IMR-90 (cell line): ENCODE measurements at regions not wholly inside any gene's neighbourhood (a gene's known extent, or its start where the extent isn't known, plus 50 kb on each side); places are given as distances from the start of the nearest gene placed in this dataset.
A peak's percentile ranks its signal among the peaks of the same experiment; 100 is the strongest.

ENCODE experiments used
- ATAC-seq: fragments of 200-7000 bp; cut with Tn5 transposase; 2 replicates; pipeline ENCODE4 v1.9.1; 2020; ENCODE audit warnings: low read depth, mild to moderate bottlenecking, moderate library complexity
- BruUV-seq: library from RNA; stranded (reverse); fragments of 400-500 nt; replicated peaks from 2 replicates; lab custom pipeline; 2021; lab: Mats Ljungman, UMichigan
- CTCF ChIA-PET: fragments of 300-600 bp; formaldehyde crosslinking; extraction: SDS; loops from one replicate; lab custom pipeline; 2021; ENCODE audit warnings: antibody characterized with exemption; lab: Yijun Ruan, JAX
- POLR2A ChIA-PET: fragments of 300-600 bp; sonication (Branson Sonifier 250); formaldehyde crosslinking; loops from one replicate; lab custom pipeline; 2022; ENCODE audit warnings: antibody characterized with exemption; ENCODE audit not compliant: unreplicated experiment; lab: Charles Lee
- DNase-seq: peaks from one replicate; pipeline ENCODE4 v3.0.0; 2013
- H2AFZ ChIP-seq: replicated peaks from 2 replicates; pipeline ENCODE3; 2013; ENCODE audit warnings: low read length, mild to moderate bottlenecking; ENCODE audit not compliant: poor library complexity
- H2AK5ac ChIP-seq: 2 replicates; pipeline ENCODE4 v1.6.1; 2013; ENCODE audit warnings: low read depth, low read length, inconsistent platforms
- H2AK9ac ChIP-seq: replicated peaks from 2 replicates; pipeline ENCODE3; 2013; ENCODE audit warnings: mild to moderate bottlenecking, low read depth, low read length, moderate library complexity; ENCODE audit not compliant: poor library complexity
- H2BK120ac ChIP-seq: 2 replicates; pipeline ENCODE4 v1.6.1; 2013; ENCODE audit warnings: low read depth, low read length, inconsistent platforms
- H2BK15ac ChIP-seq: 3 replicates; pipeline ENCODE4 v1.6.1; 2013; ENCODE audit warnings: low read depth, low read length, inconsistent platforms
- H2BK20ac ChIP-seq: 2 replicates; pipeline ENCODE4 v1.6.1; 2013; ENCODE audit warnings: low read depth, mild to moderate bottlenecking, inconsistent platforms, low read length, moderate library complexity
- H2BK5ac ChIP-seq: 2 replicates; pipeline ENCODE4 v1.6.1; 2013; ENCODE audit warnings: mild to moderate bottlenecking, low read depth, low read length, inconsistent platforms; ENCODE audit not compliant: poor library complexity, severe bottlenecking
- H3K14ac ChIP-seq: replicated peaks from 2 replicates; pipeline ENCODE4 v1.6.1; 2013; ENCODE audit warnings: low read depth, low read length, inconsistent platforms
- H3K18ac ChIP-seq: 2 replicates; pipeline ENCODE4 v1.6.1; 2013; ENCODE audit warnings: low read depth, low read length, control low read depth
- H3K23ac ChIP-seq: 2 replicates; pipeline ENCODE4 v1.6.1; 2013; ENCODE audit warnings: low read depth, low read length, inconsistent platforms
- H3K27ac ChIP-seq: 2 replicates; pipeline ENCODE4 v1.5.1; 2013; ENCODE audit warnings: mild to moderate bottlenecking, control low read depth, low read length; ENCODE audit not compliant: insufficient read depth
- H3K27me3 ChIP-seq: 2 replicates; pipeline ENCODE4 v1.6.1; 2013; ENCODE audit warnings: low read length; ENCODE audit not compliant: control insufficient read depth, insufficient read depth
- H3K36me3 ChIP-seq: 2 replicates; pipeline ENCODE4 v1.6.1; 2013; ENCODE audit warnings: low read length, mixed read lengths; ENCODE audit not compliant: control insufficient read depth, insufficient read depth
- H3K4ac ChIP-seq: 2 replicates; pipeline ENCODE4 v1.6.1; 2013; ENCODE audit warnings: low read depth, low read length, inconsistent platforms
- H3K4me1 ChIP-seq: 2 replicates; pipeline ENCODE4 v1.6.1; 2013; ENCODE audit warnings: low read length, mixed read lengths; ENCODE audit not compliant: control insufficient read depth, insufficient read depth
- H3K4me2 ChIP-seq: 2 replicates; pipeline ENCODE4 v1.6.1; 2013; ENCODE audit warnings: low read depth, mild to moderate bottlenecking, control low read depth, low read length, moderate library complexity
- H3K4me3 ChIP-seq: 2 replicates; pipeline ENCODE4 v1.5.1; 2013; ENCODE audit warnings: low read depth, mild to moderate bottlenecking, control low read depth, low read length, moderate library complexity; ENCODE audit not compliant: insufficient read depth
- H3K56ac ChIP-seq: 2 replicates; pipeline ENCODE4 v1.6.1; 2013; ENCODE audit warnings: low read length, inconsistent platforms; ENCODE audit not compliant: insufficient read depth; ENCODE audit errors: extremely low read depth
- H3K79me1 ChIP-seq, 2 experiments: 2 replicates each; pipeline ENCODE4 v1.6.1; 2013; ENCODE audit warnings: low read length in 2 of 2, inconsistent platforms in 1 of 2, low read depth in 1 of 2
- H3K9ac ChIP-seq: 2 replicates; pipeline ENCODE4 v1.6.1; 2013; ENCODE audit warnings: low read depth, low read length, control low read depth
- H3K9me1 ChIP-seq: 2 replicates; pipeline ENCODE4 v1.6.1; 2013; ENCODE audit warnings: low read length, inconsistent platforms; ENCODE audit not compliant: insufficient read depth
- H3K9me3 ChIP-seq: 2 replicates; pipeline ENCODE4 v1.6.1; 2013; ENCODE audit warnings: low read length; ENCODE audit not compliant: control insufficient read depth, insufficient read depth
- H4K20me1 ChIP-seq: 2 replicates; pipeline ENCODE4 v1.6.1; 2013; ENCODE audit warnings: low read length, inconsistent platforms; ENCODE audit not compliant: insufficient read depth
- H4K5ac ChIP-seq: 2 replicates; pipeline ENCODE4 v1.6.1; 2013; ENCODE audit warnings: mild to moderate bottlenecking, low read depth, low read length, control low read depth
- H4K8ac ChIP-seq, 2 experiments: 2 replicates each; pipeline ENCODE4 v1.6.1; 2013; ENCODE audit warnings: low read depth in 2 of 2, low read length in 2 of 2, control low read depth in 1 of 2, inconsistent platforms in 1 of 2
- H4K91ac ChIP-seq: 2 replicates; pipeline ENCODE4 v1.6.1; 2013; ENCODE audit warnings: low read depth, low read length, inconsistent platforms; ENCODE audit not compliant: insufficient read depth
- BHLHE40 ChIP-seq: fragments of 150-350 bp; IDR thresholded peaks from 2 replicates; pipeline ENCODE4 v1.6.1; 2016; ENCODE audit warnings: mild to moderate bottlenecking, low read depth, low read length
- CEBPB ChIP-seq: IDR thresholded peaks from 2 replicates; pipeline ENCODE4 v1.6.1; 2012; ENCODE audit warnings: low read depth, low read length, improper control_type of control experiment
- CHD1 ChIP-seq: IDR thresholded peaks from 2 replicates; pipeline ENCODE4 v1.6.1; 2012; ENCODE audit warnings: low read depth, low read length, improper control_type of control experiment
- FOS ChIP-seq: fragments of 150-350 bp; IDR thresholded peaks from 2 replicates; pipeline ENCODE4 v1.6.1; 2016; ENCODE audit warnings: low read depth, low read length
- MAFK ChIP-seq: IDR thresholded peaks from 2 replicates; pipeline ENCODE4 v1.6.1; 2012; ENCODE audit warnings: low read depth, low read length, improper control_type of control experiment
- MAZ ChIP-seq: IDR thresholded peaks from 2 replicates; pipeline ENCODE4 v1.6.1; 2012; ENCODE audit warnings: low read depth, mild to moderate bottlenecking, low read length, improper control_type of control experiment, moderate library complexity, borderline replicate concordance
- MXI1 ChIP-seq: IDR thresholded peaks from 2 replicates; pipeline ENCODE4 v1.6.1; 2012; ENCODE audit warnings: low read depth, mild to moderate bottlenecking, low read length, moderate library complexity, borderline replicate concordance
- NFE2L2 ChIP-seq: fragments of 150-350 bp; IDR thresholded peaks from 2 replicates; pipeline ENCODE4 v1.6.1; 2016; ENCODE audit warnings: low read depth, mild to moderate bottlenecking, low read length
- POLR2A ChIP-seq: IDR thresholded peaks from 2 replicates; pipeline ENCODE4 v1.6.1; 2012; ENCODE audit warnings: mild to moderate bottlenecking, low read depth, low read length
- RAD21 ChIP-seq: IDR thresholded peaks from 2 replicates; pipeline ENCODE4 v1.6.1; 2012; ENCODE audit warnings: low read length, improper control_type of control experiment
- RCOR1 ChIP-seq: IDR thresholded peaks from 2 replicates; pipeline ENCODE4 v1.6.1; 2012; ENCODE audit warnings: mild to moderate bottlenecking, low read length, improper control_type of control experiment; ENCODE audit not compliant: insufficient replicate concordance
- RFX5 ChIP-seq: IDR thresholded peaks from 2 replicates; pipeline ENCODE4 v1.8.0; 2012; ENCODE audit warnings: low read depth, mild to moderate bottlenecking, low read length, moderate library complexity
- SMC3 ChIP-seq: fragments of 150-350 bp; IDR thresholded peaks from 2 replicates; pipeline ENCODE4 v1.6.1; 2016; ENCODE audit warnings: low read depth, mild to moderate bottlenecking, antibody characterized with exemption, low read length, moderate library complexity
- WGBS, 2 experiments: methylation state at CpG; one replicate each; pipeline versions ENCODE4 v1.1.5 to v1.1.7; 2013; ENCODE audit warnings: missing lambda C conversion rate in 2 of 2; ENCODE audit not compliant: insufficient read length in 1 of 2; ENCODE audit errors: extremely low coverage in 2 of 2; 5-methylcytosine and 5-hydroxymethylcytosine counted together
- dilution Hi-C: fragments of 300-500 bp; cut with HindIII; formaldehyde crosslinking; loops from one replicate; pipeline ENCODE4 v1.14.3; 2018; ENCODE audit warnings: low sequenced_read_pairs; ENCODE audit not compliant: unreplicated experiment
- in situ Hi-C: fragments of 300-500 bp; cut with MboI; formaldehyde crosslinking; loops from 3 replicates; pipeline ENCODE4 v1.14.3; 2019; ENCODE audit warnings: low sequenced_read_pairs, inconsistent platforms, mixed read lengths
- intact Hi-C: fragments of 100-400 bp; cut with micrococcal nuclease; formaldehyde crosslinking; loops from 2 replicates; pipeline ENCODE4 v1.10.0; 2022
- TF ChIP-seq, protein P1 (sequence below): fragments of 150-350 bp; IDR thresholded peaks from 2 replicates; pipeline ENCODE4 v1.6.1; 2016; ENCODE audit warnings: low read depth, mild to moderate bottlenecking, low read length, moderate library complexity, borderline replicate concordance
- TF ChIP-seq, protein P2 (sequence below): fragments of 150-350 bp; IDR thresholded peaks from 2 replicates; pipeline ENCODE4 v1.6.1; 2017; ENCODE audit warnings: mild to moderate bottlenecking, antibody characterized with exemption, low read length, low read depth
- TF ChIP-seq, protein P3 (sequence below): conservative IDR thresholded peaks from 2 replicates; pipeline ENCODE4 v1.5.1; 2012; ENCODE audit warnings: mild to moderate bottlenecking, low read depth, low read length, improper control_type of control experiment

DNA sequence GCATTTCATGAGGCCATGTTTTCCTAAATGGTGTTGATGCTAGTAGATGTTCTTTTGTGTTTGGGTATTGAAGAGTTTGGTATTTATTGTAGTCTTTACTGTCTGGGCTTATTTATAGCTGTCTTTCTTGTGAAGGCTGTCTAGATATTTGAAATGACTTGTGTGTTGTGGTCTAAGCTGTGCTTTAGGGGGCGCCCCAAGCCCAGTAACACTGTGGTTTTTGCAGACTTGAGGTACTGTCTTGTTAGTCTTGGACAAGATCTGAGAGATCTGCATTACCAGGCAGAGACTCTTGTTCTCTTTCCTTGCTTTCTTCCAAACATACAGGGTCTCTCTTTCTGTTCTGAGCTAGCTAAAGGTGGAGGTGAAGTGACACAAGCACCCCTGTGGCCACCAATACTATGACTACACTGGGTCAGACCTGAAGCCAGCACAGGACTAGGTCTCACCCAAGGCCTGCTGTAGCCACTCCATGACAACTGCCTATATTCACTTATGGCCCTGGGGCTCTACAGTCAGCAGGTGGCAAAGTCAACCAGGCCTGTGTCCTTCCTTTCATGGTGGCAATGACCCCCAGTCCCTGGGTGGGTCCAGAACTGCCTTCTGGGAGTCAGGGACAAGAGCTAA is 152.1 kb upstream of the TBC1D5 start:
- H2BK20ac ChIP-seq: no peak overlapping the region
- intact Hi-C loops: loop anchor here (2.0 kb wide), 1 partner anchor 494 kb away; no protein-coding TSS in a partner anchor
- POLR2A ChIA-PET: no interaction called here

More for the DNA sequence above, 152.1 kb upstream of the TBC1D5 start:
- ATAC-seq (peak; percentile 67), DNase-seq (peak; percentile 45)
- H3K4me1 ChIP-seq: no peaks in the 10 kb centered on the region
- no peaks in the 10 kb centered on the region for H3K36me3 ChIP-seq
- H4K8ac ChIP-seq: no peak overlapping the region
- in situ Hi-C loops: no loop called here
- no peaks in the 10 kb centered on the region for H4K20me1 ChIP-seq
- H4K5ac ChIP-seq: no peak overlapping the region
- no peaks in the 10 kb centered on the region for H3K27me3 ChIP-seq
- H3K9me1 ChIP-seq: no peaks in the 10 kb centered on the region
- no peak overlapping the region for H3K27ac ChIP-seq
- dilution Hi-C loops: no loop called here
- H2BK120ac ChIP-seq: no peak overlapping the region
- TF ChIP-seq, protein P1, sequence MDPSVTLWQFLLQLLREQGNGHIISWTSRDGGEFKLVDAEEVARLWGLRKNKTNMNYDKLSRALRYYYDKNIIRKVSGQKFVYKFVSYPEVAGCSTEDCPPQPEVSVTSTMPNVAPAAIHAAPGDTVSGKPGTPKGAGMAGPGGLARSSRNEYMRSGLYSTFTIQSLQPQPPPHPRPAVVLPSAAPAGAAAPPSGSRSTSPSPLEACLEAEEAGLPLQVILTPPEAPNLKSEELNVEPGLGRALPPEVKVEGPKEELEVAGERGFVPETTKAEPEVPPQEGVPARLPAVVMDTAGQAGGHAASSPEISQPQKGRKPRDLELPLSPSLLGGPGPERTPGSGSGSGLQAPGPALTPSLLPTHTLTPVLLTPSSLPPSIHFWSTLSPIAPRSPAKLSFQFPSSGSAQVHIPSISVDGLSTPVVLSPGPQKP: no peak
- TF ChIP-seq MAZ (no peak), RCOR1 (no peak), BHLHE40 (no peak), SMC3 (0 out of 2 replicates have a peak, but pooled peaks have one; percentile 22), RFX5 (no peak), CEBPB (no peak), MXI1 (no peak), RAD21 (peak; percentile 57), POLR2A (no peak), NFE2L2 (no peak), FOS (no peak), CHD1 (no peak), MAFK (no peak)
- TF ChIP-seq, protein P2, sequence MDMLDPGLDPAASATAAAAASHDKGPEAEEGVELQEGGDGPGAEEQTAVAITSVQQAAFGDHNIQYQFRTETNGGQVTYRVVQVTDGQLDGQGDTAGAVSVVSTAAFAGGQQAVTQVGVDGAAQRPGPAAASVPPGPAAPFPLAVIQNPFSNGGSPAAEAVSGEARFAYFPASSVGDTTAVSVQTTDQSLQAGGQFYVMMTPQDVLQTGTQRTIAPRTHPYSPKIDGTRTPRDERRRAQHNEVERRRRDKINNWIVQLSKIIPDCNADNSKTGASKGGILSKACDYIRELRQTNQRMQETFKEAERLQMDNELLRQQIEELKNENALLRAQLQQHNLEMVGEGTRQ: no peak
- TF ChIP-seq, protein P3, sequence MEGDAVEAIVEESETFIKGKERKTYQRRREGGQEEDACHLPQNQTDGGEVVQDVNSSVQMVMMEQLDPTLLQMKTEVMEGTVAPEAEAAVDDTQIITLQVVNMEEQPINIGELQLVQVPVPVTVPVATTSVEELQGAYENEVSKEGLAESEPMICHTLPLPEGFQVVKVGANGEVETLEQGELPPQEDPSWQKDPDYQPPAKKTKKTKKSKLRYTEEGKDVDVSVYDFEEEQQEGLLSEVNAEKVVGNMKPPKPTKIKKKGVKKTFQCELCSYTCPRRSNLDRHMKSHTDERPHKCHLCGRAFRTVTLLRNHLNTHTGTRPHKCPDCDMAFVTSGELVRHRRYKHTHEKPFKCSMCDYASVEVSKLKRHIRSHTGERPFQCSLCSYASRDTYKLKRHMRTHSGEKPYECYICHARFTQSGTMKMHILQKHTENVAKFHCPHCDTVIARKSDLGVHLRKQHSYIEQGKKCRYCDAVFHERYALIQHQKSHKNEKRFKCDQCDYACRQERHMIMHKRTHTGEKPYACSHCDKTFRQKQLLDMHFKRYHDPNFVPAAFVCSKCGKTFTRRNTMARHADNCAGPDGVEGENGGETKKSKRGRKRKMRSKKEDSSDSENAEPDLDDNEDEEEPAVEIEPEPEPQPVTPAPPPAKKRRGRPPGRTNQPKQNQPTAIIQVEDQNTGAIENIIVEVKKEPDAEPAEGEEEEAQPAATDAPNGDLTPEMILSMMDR: peak; percentile 40
- no peak overlapping the region for H2AFZ ChIP-seq
- CTCF ChIA-PET: interaction anchor here (0.6 kb wide), 1 partner anchor 1975 kb away, joined by 3 read pairs; no protein-coding TSS in a partner anchor
- no peak overlapping the region for H2BK15ac ChIP-seq
- no peak overlapping the region for H3K14ac ChIP-seq
- no peak overlapping the region for H3K56ac ChIP-seq
- H3K4me2 ChIP-seq: no peak overlapping the region
- no peak overlapping the region for H2AK5ac ChIP-seq
- no peak overlapping the region for H3K18ac ChIP-seq
- H3K9me3 ChIP-seq: no peaks in the 10 kb centered on the region
- no peaks in the 10 kb centered on the region for H3K79me1 ChIP-seq
- BruUV-seq: no TSS peak
- WGBS, 2 experiments: no CpG with 5 or more reads among the region's 1 CpG
- no peak overlapping the region for H2BK5ac ChIP-seq
- H4K91ac ChIP-seq: no peak overlapping the region
- no peak overlapping the region for H3K9ac ChIP-seq
- no peak overlapping the region for H2AK9ac ChIP-seq
- no peak overlapping the region for H3K23ac ChIP-seq
- H3K4ac ChIP-seq: no peak overlapping the region
- no peak overlapping the region for H3K4me3 ChIP-seq
